ENCODE measurements at regions not wholly inside any gene's neighbourhood (a gene's known extent, or its start where the extent isn't known, plus 50 kb on each side); places are given as distances from the start of the nearest gene placed in this dataset.

DNA sequence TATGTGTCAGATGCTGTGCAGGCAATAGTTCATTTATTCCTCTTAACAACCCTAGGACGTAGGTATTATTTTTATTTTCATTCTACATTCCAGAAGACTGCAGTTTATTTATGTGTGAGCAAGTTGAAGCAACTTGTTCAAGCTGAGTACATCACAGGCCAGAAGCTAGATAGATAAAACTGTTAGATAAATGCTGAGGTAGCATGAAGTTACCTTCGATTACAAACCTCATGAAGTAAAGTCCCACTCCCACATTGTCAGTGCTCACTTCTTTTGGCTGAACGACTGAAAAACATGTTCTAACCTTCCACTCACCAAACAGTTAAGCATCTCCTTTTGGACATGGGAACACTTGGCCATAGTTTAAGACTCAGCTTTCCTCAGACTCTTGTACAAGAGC, 439.2 kb downstream of the TNS1 start:
- peaks cover 6% of the 10 kb centered on the region for H3K4me1 ChIP-seq (ENCODE audit: insufficient read depth)
- no peaks in the 10 kb centered on the region for H3K36me3 ChIP-seq (replicated peaks; ENCODE audit: insufficient read depth, low read depth)
- no peak overlapping the region for H2AFZ ChIP-seq
- H3K27me3 ChIP-seq, result no peaks in the 10 kb centered on the region
- H3K4me2 ChIP-seq, result no peak overlapping the region
- H3K27ac ChIP-seq, result no peak overlapping the region
- H3K4me3 ChIP-seq, result no peak overlapping the region
- no peak for DNase-seq (ENCODE audit: low spot score)
- H3K9me3 ChIP-seq (ENCODE audit: low read depth), result no peaks in the 10 kb centered on the region
- 70% methylated on average over 3 of the region's 3 CpGs for WGBS (ENCODE audit: low lambda C conversion rate, missing lambda C conversion rate)
- no peaks in the 10 kb centered on the region for H3K79me2 ChIP-seq
- no peak for TF ChIP-seq CTCF (IDR thresholded peaks at IDR 0.05; ENCODE audit: poor library complexity)
- no peak for TF ChIP-seq EZH2 (IDR thresholded peaks at IDR 0.05; ENCODE audit: borderline replicate concordance)
- no peak for TF ChIP-seq EZH2phosphoT487 (IDR thresholded peaks at IDR 0.05; ENCODE audit: low read depth, severe bottlenecking, unreplicated experiment)
- no peaks in the 10 kb centered on the region for H3K9me2 ChIP-seq (replicated peaks; ENCODE audit: insufficient read depth)
- H4K20me1 ChIP-seq (ENCODE audit: insufficient read depth, poor library complexity, severe bottlenecking), result no peaks in the 10 kb centered on the region

- TF ChIP-seq EZH2 (IDR thresholded peaks at IDR 0.05; ENCODE audit: borderline replicate concordance) (no peak), EZH2phosphoT487 (IDR thresholded peaks at IDR 0.05; ENCODE audit: low read depth, severe bottlenecking, unreplicated experiment) (no peak), CTCF (IDR thresholded peaks at IDR 0.05; ENCODE audit: poor library complexity) (no peak)
- 77% methylated on average over 4 of the region's 4 CpGs for WGBS (ENCODE audit: low lambda C conversion rate, missing lambda C conversion rate)
- Histone ChIP-seq H3K4me3 (no peak overlapping the region), H3K9me3 (ENCODE audit: low read depth) (no peaks in the 10 kb centered on the region), H3K9me2 (replicated peaks; ENCODE audit: insufficient read depth) (no peaks in the 10 kb centered on the region), H2AFZ (no peak overlapping the region), H3K4me2 (no peak overlapping the region), H3K36me3 (replicated peaks; ENCODE audit: insufficient read depth, low read depth) (no peaks in the 10 kb centered on the region), H3K79me2 (no peaks in the 10 kb centered on the region), H3K27me3 (no peaks in the 10 kb centered on the region), H4K20me1 (ENCODE audit: insufficient read depth, poor library complexity, severe bottlenecking) (no peaks in the 10 kb centered on the region), H3K27ac (no peak overlapping the region), H3K4me1 (ENCODE audit: insufficient read depth) (peaks cover 3% of the 10 kb centered on the region)
- no peak for DNase-seq (ENCODE audit: low spot score)
These were observed 439.8 kb downstream of the TNS1 start for GRCh38 chr2:217562871-217563480.

DNA sequence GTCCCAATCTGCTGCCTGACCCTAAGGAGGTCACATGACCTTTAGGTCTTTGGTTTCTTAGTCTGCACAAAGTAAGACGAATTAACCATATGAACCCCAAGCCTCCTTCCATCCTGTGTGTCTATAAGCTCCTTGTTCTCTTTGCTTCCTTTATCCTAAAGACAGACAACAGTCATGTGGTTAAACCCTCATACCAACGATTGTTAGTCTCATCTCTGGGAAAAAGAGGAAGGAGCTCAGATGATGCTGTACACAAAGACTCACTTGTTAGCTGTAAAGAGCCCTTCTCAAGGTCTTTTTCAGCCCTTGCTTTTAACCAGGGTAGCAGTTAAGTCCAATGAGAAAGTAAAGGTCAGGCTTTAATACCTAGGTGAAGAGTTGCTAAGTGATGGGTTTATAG, 443.7 kb downstream of the TNS1 start:
- Histone ChIP-seq H3K27me3 (no peaks in the 10 kb centered on the region), H4K20me1 (ENCODE audit: insufficient read depth, poor library complexity, severe bottlenecking) (no peaks in the 10 kb centered on the region), H3K4me1 (ENCODE audit: insufficient read depth) (peaks cover 18% of the 10 kb centered on the region), H3K4me2 (no peak overlapping the region), H3K9me3 (ENCODE audit: low read depth) (no peaks in the 10 kb centered on the region), H2AFZ (no peak overlapping the region), H3K79me2 (no peaks in the 10 kb centered on the region), H3K9me2 (replicated peaks; ENCODE audit: insufficient read depth) (no peaks in the 10 kb centered on the region), H3K27ac (no peak overlapping the region), H3K4me3 (no peak overlapping the region), H3K36me3 (replicated peaks; ENCODE audit: insufficient read depth, low read depth) (no peaks in the 10 kb centered on the region)
- no peak for DNase-seq (ENCODE audit: low spot score)
- TF ChIP-seq EZH2 (IDR thresholded peaks at IDR 0.05; ENCODE audit: borderline replicate concordance), result no peak
- no peak for TF ChIP-seq EZH2phosphoT487 (IDR thresholded peaks at IDR 0.05; ENCODE audit: low read depth, severe bottlenecking, unreplicated experiment)
- TF ChIP-seq CTCF (IDR thresholded peaks at IDR 0.05; ENCODE audit: poor library complexity), result no peak
- WGBS (ENCODE audit: low lambda C conversion rate, missing lambda C conversion rate), result 91% methylated on average over 2 of the region's 2 CpGs
